ENCODE measurements at regions not wholly inside any gene's neighbourhood (a gene's known extent, or its start where the extent isn't known, plus 50 kb on each side); places are given as distances from the start of the nearest gene placed in this dataset.
A peak's percentile ranks its signal among the peaks of the same experiment; 100 is the strongest.
"Not testable (repeated sequence)": the region's sequence is repeated elsewhere in the genome, so short reads cannot be mapped to it uniquely, and the experiment has no call there.

GRCh38 chr7:27453702-27454405, 208.8 kb downstream of the HIBADH start:
- DNase-seq (no peak), ATAC-seq (ENCODE audit: poor library complexity) (no peak)
- CTCF ChIA-PET: no interaction called here
- intact Hi-C loops (cut with DNase I, micrococcal nuclease): no loop called here
- Histone ChIP-seq H3K4me1 (ENCODE audit: insufficient read depth, low read length) (no peaks in the 10 kb centered on the region), H3K27ac (ENCODE audit: low read depth in 1 of 2, low read length in 2 of 2) (no peak overlapping the region), H3K4me3 (ENCODE audit: low read length) (no peak overlapping the region), H3K27me3 (ENCODE audit: control insufficient read depth in 1 of 2, insufficient read depth in 2 of 2, low read length in 2 of 2) (peaks cover 2 to 7% of the 10 kb centered on the region in 2 experiments), H3K36me3 (ENCODE audit: insufficient read depth, low read length) (no peaks in the 10 kb centered on the region), H3K9me3 (ENCODE audit: control insufficient read depth in 1 of 2, insufficient read depth in 1 of 2, low read length in 2 of 2) (peaks cover 0 to 5% of the 10 kb centered on the region in 2 experiments)
- no peaks in the 10 kb centered on the region for H3K9me3 Mint-ChIP-seq
- H3K36me3 Mint-ChIP-seq (ENCODE audit: low read depth): no peaks in the 10 kb centered on the region
- POLR2A ChIA-PET: no interaction called here
- H3K27ac Mint-ChIP-seq: no peak overlapping the region
- no peak for TF ChIP-seq CTCF (IDR thresholded peaks at IDR 0.05)
- no peak overlapping the region for H3K4me3 Mint-ChIP-seq
- peaks cover 47% of the 10 kb centered on the region for H3K27me3 Mint-ChIP-seq
- no peaks in the 10 kb centered on the region for H3K4me1 Mint-ChIP-seq (ENCODE audit: low read depth)

DNA sequence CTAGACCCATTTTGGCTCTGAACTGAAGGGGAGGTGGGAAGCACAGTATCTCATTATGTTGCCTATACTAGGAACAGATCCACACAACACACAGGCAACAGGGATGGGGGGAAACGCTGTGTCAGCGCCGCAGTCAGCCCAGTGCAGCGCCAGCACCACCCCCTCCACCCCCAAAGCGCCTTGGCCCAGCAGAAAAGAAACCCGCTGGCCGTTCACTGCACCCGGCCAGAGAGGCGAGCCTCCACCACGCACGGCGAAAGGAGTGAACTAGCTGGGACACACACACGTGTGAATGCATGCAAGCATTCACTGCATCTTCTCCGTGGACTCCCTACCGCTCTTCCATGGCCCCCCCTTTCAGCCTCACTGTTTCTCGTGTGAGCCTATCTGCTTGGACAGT, 205.6 kb downstream of the HIBADH start:
- H3K4me1 ChIP-seq (ENCODE audit: insufficient read depth, low read length); H3K4me3 Mint-ChIP-seq; POLR2A ChIA-PET; intact Hi-C loops (cut with DNase I, micrococcal nuclease); H3K9me3 Mint-ChIP-seq; ATAC-seq (ENCODE audit: poor library complexity); H3K4me3 ChIP-seq (ENCODE audit: low read length); H3K36me3 ChIP-seq (ENCODE audit: insufficient read depth, low read length); H3K27ac ChIP-seq (ENCODE audit: low read depth in 1 of 2, low read length in 2 of 2); CTCF ChIA-PET; DNase-seq; H3K4me1 Mint-ChIP-seq (ENCODE audit: low read depth); H3K27ac Mint-ChIP-seq; H3K9me3 ChIP-seq (ENCODE audit: control insufficient read depth in 1 of 2, insufficient read depth in 1 of 2, low read length in 2 of 2); H3K36me3 Mint-ChIP-seq (ENCODE audit: low read depth); H3K27me3 ChIP-seq (ENCODE audit: control insufficient read depth in 1 of 2, insufficient read depth in 2 of 2, low read length in 2 of 2): not testable (repeated sequence)
- H3K27me3 Mint-ChIP-seq: peaks cover 40% of the 10 kb centered on the region

DNA sequence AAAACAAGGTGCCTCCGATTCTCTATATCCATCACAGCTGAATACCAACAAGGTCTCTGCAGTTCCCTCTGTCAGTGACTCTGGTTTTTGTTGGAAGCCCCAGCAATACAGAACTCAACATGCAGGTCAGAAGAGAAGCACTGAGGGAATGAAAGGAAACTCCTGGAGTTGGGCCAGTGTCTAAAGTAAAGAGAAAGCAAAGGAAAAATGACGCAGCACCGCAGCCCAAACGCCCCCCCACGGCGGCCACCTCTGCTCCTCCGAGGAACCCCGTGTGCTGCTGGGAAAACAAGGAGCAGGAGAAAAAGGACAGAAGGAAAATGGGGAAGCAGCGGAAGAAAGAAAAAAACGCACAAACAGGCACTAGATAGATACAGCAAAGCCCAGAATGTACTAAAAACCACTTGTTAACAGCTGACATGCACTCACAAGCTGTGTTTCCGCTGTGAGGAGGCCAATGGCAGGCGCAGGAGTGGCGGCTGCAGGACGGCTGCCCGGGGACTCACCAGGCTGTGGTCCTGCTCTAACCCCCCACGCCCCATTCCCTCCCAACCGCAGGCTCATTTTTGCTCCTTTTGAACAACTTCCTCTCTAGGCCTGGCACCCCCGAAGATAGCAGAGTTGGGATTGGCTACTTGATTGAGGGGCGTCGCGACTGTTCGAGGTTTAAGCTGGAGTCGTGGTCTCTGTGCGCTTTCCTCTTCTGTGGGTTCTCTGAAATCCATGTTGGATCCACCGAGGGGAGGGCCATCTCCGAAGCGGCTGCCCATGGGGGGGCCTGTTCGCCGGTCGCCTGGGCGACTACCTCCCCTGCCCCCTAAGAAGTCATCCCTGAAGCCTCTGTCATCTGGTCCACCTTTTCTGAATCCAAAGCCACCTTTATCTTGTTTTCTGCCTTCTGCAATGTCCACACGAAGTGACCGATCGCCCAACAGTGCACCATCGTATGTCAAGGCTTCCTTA, 204.8 kb downstream of the HIBADH start:
- H3K4me3 Mint-ChIP-seq: not testable (repeated sequence)

DNA sequence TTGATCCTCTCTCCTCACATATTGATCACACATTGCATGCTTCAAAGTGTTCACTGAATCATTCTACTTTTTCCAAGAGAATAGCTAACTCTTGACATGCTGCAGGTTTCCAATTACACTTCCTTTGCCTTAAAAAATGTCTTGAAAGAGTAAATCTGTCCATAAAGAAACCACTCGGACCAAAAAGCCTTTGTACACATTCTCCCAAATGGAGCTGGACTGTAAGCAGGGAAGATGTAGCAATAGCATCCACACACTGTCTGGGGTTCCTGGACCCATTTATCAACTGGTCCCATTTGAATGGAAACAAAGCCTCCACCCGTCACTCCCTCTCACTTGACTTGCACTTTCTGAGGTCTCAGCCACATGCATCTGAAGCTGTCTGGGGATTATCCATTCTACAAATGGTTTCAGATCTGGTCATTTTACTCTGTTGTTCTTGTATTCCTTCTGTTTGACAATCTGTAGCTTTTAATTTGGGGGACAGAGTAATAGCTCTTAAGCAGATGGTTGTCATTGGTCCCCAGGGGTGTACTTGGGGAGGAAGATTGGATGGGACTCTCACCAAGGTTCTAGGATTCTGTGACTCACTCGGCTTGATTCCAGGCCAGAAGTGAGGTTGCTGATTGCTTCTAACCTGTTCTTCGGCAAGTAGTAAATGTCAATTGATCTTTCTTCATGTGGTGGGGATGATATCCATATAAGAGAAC, 203.5 kb downstream of the HIBADH start:
- Histone ChIP-seq H3K9me3 (ENCODE audit: control insufficient read depth in 1 of 2, insufficient read depth in 1 of 2, low read length in 2 of 2) (peaks cover 0 to 5% of the 10 kb centered on the region in 2 experiments), H3K27me3 (ENCODE audit: control insufficient read depth in 1 of 2, insufficient read depth in 2 of 2, low read length in 2 of 2) (peaks cover 0 to 4% of the 10 kb centered on the region in 2 experiments), H3K36me3 (ENCODE audit: insufficient read depth, low read length) (no peaks in the 10 kb centered on the region), H3K27ac (ENCODE audit: low read depth in 1 of 2, low read length in 2 of 2) (no peak overlapping the region), H3K4me1 (ENCODE audit: insufficient read depth, low read length) (no peaks in the 10 kb centered on the region), H3K4me3 (ENCODE audit: low read length) (no peak overlapping the region)
- H3K27me3 Mint-ChIP-seq: peaks cover 39% of the 10 kb centered on the region
- H3K36me3 Mint-ChIP-seq (ENCODE audit: low read depth): no peaks in the 10 kb centered on the region
- H3K9me3 Mint-ChIP-seq: no peaks in the 10 kb centered on the region
- no peak for ATAC-seq (ENCODE audit: poor library complexity)
- ChIA-PET CTCF (no interaction called here), POLR2A (no interaction called here)
- H3K4me1 Mint-ChIP-seq (ENCODE audit: low read depth): no peaks in the 10 kb centered on the region
- no peak for DNase-seq
- intact Hi-C loops (cut with DNase I, micrococcal nuclease): no loop called here
- H3K4me3 Mint-ChIP-seq: no peak overlapping the region
- H3K27ac Mint-ChIP-seq: no peak overlapping the region
- TF ChIP-seq CTCF (IDR thresholded peaks at IDR 0.05): no peak

More for the DNA sequence above, 204.8 kb downstream of the HIBADH start:
- H3K4me1 Mint-ChIP-seq (ENCODE audit: low read depth); H3K9me3 Mint-ChIP-seq; intact Hi-C loops (cut with DNase I, micrococcal nuclease); H3K27me3 ChIP-seq (ENCODE audit: control insufficient read depth in 1 of 2, insufficient read depth in 2 of 2, low read length in 2 of 2); ATAC-seq (ENCODE audit: poor library complexity); H3K36me3 ChIP-seq (ENCODE audit: insufficient read depth, low read length); H3K4me3 ChIP-seq (ENCODE audit: low read length); DNase-seq; H3K27ac Mint-ChIP-seq; POLR2A ChIA-PET; CTCF ChIA-PET; H3K36me3 Mint-ChIP-seq (ENCODE audit: low read depth); H3K9me3 ChIP-seq (ENCODE audit: control insufficient read depth in 1 of 2, insufficient read depth in 1 of 2, low read length in 2 of 2); H3K4me1 ChIP-seq (ENCODE audit: insufficient read depth, low read length): not testable (repeated sequence)
- peaks cover 43% of the 10 kb centered on the region for H3K27me3 Mint-ChIP-seq
- peak overlapping the region in 1 of 2 donors; percentile 22 for H3K27ac ChIP-seq (ENCODE audit: low read depth in 1 of 2, low read length in 2 of 2)
